ENCODE measurements at regions not wholly inside any gene's neighbourhood (a gene's known extent, or its start where the extent isn't known, plus 50 kb on each side); places are given as distances from the start of the nearest gene placed in this dataset.

- no peak for TF ChIP-seq CTCF (IDR thresholded peaks at IDR 0.05)
- no peak for TF ChIP-seq ATF6 (CRISPR knock-in tag; IDR thresholded peaks at IDR 0.05)
- TF ChIP-seq CBFB (CRISPR knock-in tag; IDR thresholded peaks at IDR 0.05; ENCODE audit: low read depth): no peak
- TF ChIP-seq ZNF281 (CRISPR knock-in tag; IDR thresholded peaks at IDR 0.05): no peak
- no peak for TF ChIP-seq ETV6 (CRISPR knock-in tag; IDR thresholded peaks at IDR 0.05)
- no peak for TF ChIP-seq CREB1 (CRISPR knock-in tag; IDR thresholded peaks at IDR 0.05)
- TF ChIP-seq ZNF138 (CRISPR knock-in tag; conservative IDR thresholded peaks at IDR 0.05): no peak
- TF ChIP-seq RELA (CRISPR knock-in tag; IDR thresholded peaks at IDR 0.05; ENCODE audit: borderline replicate concordance): no peak
- TF ChIP-seq TEAD4 (CRISPR knock-in tag; IDR thresholded peaks at IDR 0.05): no peak
- no peak for TF ChIP-seq ZNF232 (CRISPR knock-in tag; IDR thresholded peaks at IDR 0.05)
- TF ChIP-seq ATF2 (CRISPR knock-in tag; IDR thresholded peaks at IDR 0.05; ENCODE audit: borderline replicate concordance, low read depth): no peak
- no peak for TF ChIP-seq FOXP1 (CRISPR knock-in tag; IDR thresholded peaks at IDR 0.05; ENCODE audit: borderline replicate concordance)
These were observed 331.8 kb upstream of the TBL1XR1 start for GRCh38 chr3:177529071-177529550.
